CD4-positive, alpha-beta T cell treated with Interleukin-21 for 1 hour (primary cell): ENCODE measurements at regions not wholly inside any gene's neighbourhood (a gene's known extent, or its start where the extent isn't known, plus 50 kb on each side); places are given as distances from the start of the nearest gene placed in this dataset.
"Not testable (repeated sequence)": the region's sequence is repeated elsewhere in the genome, so short reads cannot be mapped to it uniquely, and the experiment has no call there.

Source experiments
- DNase-seq: peaks from one replicate; pipeline ENCODE4 v3.0.0-alpha.2; 2020

GRCh38 chr12:11540156-11540555 lies 109.3 kb upstream of the ETV6 start:
- DNase-seq: no peak

- DNase-seq: no peak
Measured at GRCh38 chr12:11540615-11541310, 108.7 kb upstream of the ETV6 start.

GRCh38 chr12:11542599-11542998 lies 106.9 kb upstream of the ETV6 start:
- DNase-seq: no peak

GRCh38 chr12:11543457-11544158 lies 105.9 kb upstream of the ETV6 start:
- no peak for DNase-seq

GRCh38 chr12:11545484-11546330 lies 103.8 kb upstream of the ETV6 start:
- peak; percentile 72 for DNase-seq

- DNase-seq: not testable (repeated sequence)
Measured at GRCh38 chr12:11546582-11547270, 102.7 kb upstream of the ETV6 start.

- not testable (repeated sequence) for DNase-seq
Measured at GRCh38 chr12:11547271-11547646, 102.2 kb upstream of the ETV6 start.

GRCh38 chr12:11549119-11549518 lies 100.4 kb upstream of the ETV6 start:
- no peak for DNase-seq

GRCh38 chr12:11553871-11554533 lies 95.5 kb upstream of the ETV6 start:
- peak; percentile 71 for DNase-seq

- DNase-seq: no peak
Measured at GRCh38 chr12:11555195-11555594, 94.3 kb upstream of the ETV6 start.

- peak; percentile 20 for DNase-seq
Measured at GRCh38 chr12:11555743-11556625, 93.5 kb upstream of the ETV6 start.

- no peak for DNase-seq
Measured at GRCh38 chr12:11556682-11557081, 92.8 kb upstream of the ETV6 start.

- no peak for DNase-seq
Measured at GRCh38 chr12:11559626-11560340, 89.7 kb upstream of the ETV6 start.

GRCh38 chr12:11561411-11561810 lies 88.1 kb upstream of the ETV6 start:
- no peak for DNase-seq

- no peak for DNase-seq
Measured at GRCh38 chr12:11563785-11564739, 85.4 kb upstream of the ETV6 start.

- no peak for DNase-seq
Measured at GRCh38 chr12:11564984-11565651, 84.4 kb upstream of the ETV6 start.

GRCh38 chr12:11565752-11566151 lies 83.7 kb upstream of the ETV6 start:
- no peak for DNase-seq

GRCh38 chr12:11568155-11568761 lies 81.2 kb upstream of the ETV6 start:
- DNase-seq: no peak
